Left forelimb (tissue), 1 donor: ENCODE measurements at regions not wholly inside any gene's neighbourhood (a gene's known extent, or its start where the extent isn't known, plus 50 kb on each side); places are given as distances from the start of the nearest gene placed in this dataset.
"Not testable (repeated sequence)": the region's sequence is repeated elsewhere in the genome, so short reads cannot be mapped to it uniquely, and the experiment has no call there.

ENCODE experiments used
- DNase-seq: peaks from one replicate; pipeline ENCODE4 v3.0.0-alpha.2; 2018; ENCODE audit warnings: low spot score

DNA sequence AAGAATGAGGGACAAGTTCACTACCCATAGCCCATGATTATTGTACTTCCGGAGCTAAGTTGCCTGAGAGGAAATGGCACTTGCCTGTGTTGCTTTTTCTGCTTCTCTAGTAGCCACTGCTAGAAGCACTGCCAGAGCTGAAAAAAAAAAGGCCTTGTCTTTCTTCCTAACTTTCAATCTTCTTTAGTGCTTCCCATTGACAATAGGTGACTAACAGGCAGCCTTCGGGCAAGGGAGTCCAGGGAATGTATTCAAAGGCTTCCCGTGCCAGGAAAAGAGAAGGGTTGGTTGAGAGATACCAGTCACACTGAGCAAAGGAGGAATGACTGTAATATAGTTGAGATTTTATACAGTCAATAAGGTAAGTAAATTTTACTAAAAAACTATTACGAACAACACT, 242.0 kb downstream of the CALCRL start:
- DNase-seq, result no peak

DNA sequence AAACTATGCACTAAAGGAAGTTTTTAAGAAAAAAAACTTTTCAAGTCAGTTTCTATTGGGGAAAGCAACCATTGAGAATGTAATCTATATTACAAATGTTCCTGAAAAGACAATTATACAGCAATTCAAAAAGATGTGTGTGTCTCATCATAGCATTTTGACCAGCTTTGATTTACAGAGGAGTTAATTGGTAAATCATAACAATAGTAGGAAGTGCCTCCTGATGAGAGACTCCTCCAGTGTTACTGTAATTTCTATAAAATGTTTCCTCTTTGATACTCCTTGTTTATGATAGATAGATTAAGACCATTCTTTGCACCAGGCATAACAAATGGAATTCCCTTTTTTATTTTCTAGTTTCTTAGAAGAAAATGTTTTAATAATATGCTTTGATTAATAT, 249.9 kb downstream of the CALCRL start:
- no peak for DNase-seq

DNA sequence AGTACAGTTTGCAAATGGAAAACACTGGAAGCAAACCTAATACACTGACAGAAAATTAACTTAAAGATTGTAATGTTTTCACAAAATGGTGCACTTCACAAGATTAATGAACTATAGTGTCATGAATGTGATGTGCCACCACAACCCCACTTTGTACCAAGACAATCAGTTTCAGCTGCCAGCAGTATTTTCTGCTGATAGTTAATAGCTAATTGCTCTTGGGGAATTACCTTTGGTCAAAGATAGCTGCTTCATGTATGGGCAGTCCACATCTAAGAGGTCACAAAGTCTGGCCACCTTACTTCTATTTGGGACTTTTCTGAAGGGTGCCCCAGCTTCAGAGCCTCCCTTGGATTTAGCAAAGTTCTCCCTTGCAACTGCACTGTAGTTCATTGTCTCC, 254.0 kb downstream of the CALCRL start:
- DNase-seq, result no peak

DNA sequence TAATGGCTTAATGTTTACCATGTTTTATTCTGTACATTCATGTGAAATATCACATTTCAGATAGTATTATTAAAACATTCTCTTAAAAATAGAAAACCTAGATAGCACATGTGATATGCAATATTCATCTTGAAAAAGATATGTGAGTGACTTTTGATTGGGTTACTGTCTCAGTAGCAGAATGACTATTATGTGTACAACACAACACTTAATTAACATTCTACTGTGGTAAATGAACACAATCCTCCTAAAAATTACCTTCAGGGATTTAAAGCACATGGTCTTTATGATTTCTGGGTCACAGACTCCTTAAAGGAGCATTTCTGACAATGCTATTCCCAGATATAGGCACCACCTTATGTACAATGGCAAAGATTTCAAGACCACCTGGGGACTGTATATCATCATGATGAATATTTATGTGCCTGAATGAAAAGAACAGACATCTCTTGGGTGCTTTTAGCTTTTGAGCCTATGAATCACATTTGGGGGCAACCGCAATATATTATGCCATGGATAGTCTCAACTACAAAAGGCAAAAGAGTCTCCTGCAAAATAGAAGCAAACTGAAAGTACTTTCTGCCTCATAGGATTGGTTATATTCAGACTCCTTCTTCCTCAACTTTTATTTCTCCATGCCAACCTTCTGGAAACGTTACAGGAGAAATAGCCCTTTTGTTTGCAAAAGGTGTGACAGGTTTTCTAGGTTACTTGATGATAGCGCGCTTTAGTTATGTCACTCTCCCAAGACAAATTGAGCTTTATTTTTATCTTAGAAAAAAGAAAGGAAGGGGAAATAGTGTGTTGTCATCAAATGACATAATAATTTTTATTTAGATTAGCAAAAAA, 259.0 kb downstream of the CALCRL start:
- DNase-seq, result no peak

DNA sequence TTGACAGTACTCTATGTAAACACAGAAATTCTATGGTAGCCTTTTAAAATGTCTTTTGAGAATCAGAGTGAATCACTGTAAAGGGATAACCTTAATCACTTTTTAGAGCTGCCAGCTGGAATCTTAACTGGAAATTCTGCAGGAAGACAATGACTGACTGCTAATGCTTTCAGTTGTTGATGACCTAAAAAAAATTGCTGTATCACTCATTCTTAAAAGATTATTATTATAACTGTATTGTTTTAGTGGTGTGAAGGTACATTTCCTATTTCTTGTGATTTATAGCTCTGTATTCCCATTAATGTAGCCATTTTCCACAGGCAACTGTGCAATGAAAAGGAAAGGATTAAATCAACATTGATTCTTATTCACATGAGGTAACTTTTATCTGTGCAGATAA, 260.5 kb downstream of the CALCRL start:
- no peak for DNase-seq

DNA sequence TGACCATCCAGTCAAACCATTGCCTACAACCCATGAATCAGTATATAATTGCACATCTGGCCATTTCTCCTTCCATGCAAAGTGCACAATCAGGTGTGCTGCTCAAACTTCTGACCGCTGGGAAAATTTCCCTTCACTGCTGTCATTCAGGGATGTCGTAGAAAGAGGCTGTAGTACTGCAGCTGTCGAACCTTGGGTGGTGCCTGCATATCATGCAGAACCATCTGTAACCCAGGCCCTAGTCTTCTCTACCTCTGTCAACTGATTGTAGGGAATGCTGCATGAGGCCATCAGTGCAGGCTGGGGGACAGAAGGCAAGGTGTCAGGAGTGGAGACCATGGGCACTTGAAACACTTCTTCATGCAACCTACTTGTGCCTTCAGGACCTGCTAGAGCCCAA, 267.5 kb downstream of the CALCRL start:
- DNase-seq, result no peak

DNA sequence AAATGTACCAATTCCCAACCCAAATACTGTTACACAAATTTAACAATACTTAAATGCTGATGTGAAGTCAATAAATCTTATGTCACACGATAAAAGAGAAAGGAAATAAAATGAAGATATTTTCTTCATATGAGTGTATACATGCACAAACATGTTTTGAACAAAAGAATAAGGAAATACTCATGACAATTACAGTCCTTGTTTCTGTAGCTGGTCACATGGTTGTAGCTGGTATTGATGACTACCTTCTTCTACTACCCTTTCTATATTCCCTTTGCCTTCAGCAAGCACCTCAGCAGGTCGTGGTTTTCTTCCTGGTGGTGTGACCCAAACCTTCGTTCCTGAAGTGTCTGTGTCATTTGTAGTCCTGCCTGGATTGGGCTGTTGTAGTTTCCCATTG, 269.2 kb downstream of the CALCRL start:
- DNase-seq, result not testable (repeated sequence)

DNA sequence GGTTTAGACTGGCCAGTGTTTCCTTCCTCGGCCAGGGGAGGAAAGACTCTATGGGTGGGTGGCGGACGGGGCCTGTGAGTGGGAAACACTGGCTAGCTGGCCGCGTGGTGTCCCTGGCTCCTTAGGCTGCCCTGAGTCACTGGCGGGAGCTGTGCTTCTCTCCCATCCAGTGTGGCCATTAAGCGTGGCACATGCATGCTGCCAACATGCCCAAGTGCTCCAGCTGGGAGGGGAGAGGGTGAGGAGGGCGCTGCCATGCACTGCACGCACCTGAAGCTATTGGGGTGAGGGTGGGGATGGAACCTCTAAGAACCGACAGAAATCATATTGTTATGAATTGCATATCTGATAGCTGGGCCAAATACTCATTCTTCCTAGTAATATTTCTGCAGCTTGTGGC, 270.8 kb downstream of the CALCRL start:
- DNase-seq, result no peak

DNA sequence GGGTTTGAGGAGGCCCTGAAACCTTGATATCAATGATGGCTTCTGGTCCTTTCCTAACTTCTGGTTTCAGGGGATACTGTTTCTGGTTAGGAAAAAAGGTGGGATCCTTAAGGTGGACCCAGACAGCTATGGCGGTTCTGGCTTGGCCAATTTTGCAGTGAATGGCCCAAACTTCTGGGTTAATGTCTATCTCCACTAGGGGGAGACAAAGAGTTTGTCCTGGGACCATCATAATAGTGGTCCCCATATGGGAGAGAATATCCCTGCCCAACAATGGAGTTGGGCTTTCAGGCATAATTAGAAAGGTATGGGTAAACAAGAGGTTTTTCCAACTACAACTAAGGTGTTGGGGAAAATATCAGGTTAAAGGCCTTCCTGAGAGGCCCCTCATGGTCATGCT, 273.5 kb downstream of the CALCRL start:
- no peak for DNase-seq

DNA sequence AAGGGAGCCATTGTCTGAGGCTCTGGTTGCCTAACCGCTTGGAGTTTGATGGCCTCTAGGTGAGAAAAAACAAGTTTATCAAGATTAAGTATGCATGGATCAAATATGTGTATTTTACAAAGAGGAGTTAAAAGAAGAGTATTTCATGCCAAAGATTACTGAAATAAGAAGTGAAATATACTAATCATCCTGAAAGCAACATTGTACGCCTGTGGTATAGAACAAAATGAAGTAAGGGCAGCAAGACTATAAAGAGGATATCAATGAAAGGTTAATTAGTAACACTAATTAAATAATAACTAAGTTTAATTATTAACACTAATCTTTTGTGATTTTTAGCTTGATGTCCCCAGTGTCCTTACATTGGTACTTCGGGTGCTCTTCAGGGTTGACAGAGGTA, 276.7 kb downstream of the CALCRL start:
- DNase-seq, result no peak

DNA sequence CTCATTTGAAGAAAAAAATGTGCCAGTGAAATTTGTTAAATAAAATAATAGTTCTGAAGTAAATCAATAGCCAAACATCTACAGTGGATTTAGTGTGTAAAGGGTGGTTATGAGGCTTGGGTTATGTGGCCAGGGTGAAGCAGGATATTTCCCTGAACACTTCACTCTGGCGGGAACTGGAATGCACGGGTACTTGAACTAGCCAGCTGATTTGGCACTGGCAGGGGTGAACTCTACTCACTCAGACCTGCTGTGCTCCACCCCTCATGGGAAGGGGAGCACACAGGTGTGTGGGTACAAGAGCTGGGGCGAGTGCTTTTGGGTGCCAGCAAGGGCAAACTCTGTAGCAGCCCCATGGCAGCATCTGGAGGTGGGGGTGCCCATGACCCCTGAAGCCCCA, 278.2 kb downstream of the CALCRL start:
- DNase-seq, result no peak

DNA sequence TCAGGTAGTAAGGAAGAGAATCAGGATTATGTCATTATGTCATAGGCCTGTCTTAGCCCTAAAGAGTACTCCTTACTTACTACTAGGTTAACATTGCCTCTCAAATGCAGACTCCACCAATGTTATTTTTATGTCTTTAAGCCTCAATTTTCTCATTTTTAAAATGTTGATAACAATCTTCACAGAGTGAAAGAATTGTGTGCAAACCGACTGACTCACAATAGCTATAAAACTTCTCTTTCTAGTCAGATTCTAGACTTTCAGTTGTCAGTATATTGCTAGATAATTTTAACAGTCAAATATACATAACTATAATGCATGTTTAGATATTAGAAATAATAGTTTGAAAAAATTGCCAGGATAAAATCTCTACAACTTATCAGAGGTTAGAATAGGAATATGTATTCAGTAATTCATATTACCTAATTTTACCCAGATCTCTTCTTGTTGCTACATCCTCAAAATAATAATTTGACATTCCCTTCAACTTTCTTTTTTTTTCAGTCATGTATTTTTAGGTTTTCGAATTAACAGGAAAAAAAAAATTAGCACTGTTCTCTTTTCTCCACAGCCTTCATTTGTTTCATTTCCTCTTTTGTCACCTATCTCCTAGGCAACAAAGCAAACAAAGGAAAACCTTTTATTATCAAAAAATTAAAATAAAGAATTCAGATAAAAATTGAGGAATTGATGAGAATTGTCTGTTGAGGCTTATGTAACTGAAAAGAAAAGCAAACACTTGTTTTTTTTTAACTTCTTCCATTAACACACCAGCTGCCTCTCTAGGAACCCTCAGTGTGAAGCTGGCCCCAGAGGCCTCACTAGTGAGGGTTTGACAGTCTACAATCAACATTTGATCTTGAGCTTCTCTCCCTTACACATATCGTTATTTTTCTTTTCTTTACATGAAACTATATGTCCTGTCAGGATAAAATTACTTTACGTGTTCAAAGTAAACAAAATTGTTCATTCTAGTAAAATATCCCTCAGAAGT, 279.0 kb downstream of the CALCRL start:
- no peak for DNase-seq

DNA sequence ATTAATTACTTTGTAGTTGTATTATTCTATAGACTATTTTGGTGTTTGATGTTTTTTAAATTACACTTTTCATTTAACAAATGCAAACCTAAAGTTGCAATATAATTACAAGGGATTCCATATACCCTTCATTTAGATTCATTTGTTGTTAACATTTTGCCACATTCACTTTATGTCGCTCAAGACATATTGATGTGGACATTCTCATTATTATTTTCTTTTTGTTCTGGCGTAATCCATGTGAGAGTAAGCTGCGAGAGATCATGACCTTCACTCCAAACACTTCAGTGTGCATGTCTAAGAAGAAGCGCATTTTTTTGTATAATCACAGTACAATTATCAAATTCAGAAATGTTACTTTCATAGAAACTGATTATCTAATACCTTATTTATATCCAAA, 280.6 kb downstream of the CALCRL start:
- DNase-seq, result no peak

DNA sequence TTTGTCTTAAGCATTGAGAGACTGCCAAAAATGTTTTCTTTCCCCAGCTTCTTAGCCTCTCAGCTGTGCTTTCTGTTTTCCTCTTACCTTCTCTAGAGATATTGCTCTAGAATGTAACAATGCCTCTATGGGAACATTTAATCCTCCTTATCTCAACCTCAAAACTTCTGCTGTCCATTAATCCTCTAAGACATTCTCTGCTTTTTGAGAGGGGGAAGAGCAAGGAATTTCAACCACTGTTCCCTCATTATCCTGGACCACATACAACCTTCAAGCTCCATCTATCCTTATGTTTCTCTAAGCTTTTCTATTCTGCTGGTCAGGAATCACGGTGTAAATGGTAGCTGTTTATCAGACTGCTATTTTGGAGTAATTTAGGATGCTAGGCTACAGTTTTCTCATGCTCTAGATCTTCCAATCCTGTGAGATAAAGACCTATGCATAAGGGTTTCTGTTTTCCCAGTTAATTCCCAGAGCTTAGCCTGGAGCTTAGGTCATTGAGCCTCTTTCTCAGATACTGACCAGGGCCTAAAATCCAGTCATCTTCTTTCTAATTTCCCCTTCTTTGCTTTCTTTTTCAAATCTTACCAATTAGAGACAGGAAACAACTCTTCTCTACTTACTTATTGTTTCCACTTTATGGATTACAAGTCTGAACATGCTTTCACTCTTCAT, 282.0 kb downstream of the CALCRL start:
- DNase-seq, result no peak

DNA sequence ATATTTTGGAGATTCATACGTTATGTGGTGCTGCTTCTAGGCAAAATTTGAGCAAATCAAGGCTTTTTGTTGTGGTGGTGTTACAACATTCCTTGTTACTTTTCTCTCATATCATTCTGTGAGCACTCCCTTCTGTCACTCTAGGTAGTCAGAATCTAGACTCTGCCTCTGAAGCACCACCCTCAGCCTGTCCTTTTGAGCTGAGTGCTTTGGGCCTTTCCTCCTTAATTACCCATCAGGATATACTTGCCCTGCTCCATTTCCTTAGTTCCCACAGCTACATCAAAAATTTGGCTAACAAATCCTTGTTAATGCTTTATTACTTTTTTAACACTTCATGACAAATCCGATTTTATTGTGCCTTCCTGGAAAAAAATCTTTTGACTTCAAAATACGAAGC, 289.6 kb downstream of the CALCRL start:
- no peak for DNase-seq

DNA sequence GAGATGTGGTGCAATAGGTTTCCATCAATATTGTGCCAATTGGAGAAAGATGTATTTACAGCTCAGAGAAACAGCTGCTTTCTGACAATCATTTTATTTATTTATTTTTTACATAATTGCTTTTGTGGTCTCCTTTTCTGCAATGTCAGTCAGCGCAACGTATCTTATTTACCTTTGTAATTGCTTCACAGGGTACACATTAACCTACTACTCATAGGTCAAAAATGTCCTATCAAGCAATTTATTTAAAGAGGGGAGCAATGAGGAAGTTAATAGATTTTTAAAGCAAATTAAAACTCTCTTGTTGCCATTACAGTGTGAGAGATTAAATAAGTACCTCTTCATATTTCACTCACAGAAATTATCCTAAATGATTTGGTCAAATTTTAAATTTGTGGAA, 291.0 kb downstream of the CALCRL start:
- DNase-seq, result no peak

DNA sequence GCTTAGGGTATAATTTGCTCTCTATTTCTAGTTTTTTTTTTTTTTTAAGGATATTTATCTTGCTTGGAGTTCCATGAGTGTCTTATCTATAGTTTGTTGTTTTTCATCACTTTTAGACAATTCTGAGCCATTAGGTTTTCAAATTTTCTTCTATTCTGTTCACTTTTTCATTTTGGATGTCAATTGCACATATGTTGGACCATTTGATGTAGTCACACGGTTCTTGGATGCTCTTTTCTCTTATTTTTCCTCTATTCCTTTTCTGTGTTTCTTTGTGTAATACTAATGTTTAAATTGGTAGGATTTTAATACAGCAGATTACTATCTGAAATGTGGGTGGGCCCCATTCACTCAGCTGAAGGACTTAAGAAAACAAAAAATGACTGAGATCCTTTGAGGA, 292.6 kb downstream of the CALCRL start:
- no peak for DNase-seq

DNA sequence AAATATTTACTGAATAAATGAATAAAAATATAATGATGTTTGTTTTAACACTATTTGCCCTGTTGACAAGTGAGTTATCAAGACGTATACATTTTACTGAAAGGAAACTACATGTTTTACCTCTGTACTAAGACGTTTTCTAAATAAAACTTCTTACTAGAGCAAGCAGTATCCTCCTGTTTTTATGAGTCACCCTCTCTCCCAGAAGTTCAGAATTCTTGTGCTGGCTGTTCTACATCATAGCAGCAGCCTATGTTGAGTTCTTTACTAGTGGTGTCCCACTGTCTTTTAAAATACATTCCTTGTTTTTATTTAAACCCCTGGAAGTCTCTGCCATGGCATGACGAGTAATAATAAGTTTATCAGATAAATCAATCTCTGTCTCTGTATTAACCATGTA, 297.4 kb downstream of the CALCRL start:
- no peak for DNase-seq

DNA sequence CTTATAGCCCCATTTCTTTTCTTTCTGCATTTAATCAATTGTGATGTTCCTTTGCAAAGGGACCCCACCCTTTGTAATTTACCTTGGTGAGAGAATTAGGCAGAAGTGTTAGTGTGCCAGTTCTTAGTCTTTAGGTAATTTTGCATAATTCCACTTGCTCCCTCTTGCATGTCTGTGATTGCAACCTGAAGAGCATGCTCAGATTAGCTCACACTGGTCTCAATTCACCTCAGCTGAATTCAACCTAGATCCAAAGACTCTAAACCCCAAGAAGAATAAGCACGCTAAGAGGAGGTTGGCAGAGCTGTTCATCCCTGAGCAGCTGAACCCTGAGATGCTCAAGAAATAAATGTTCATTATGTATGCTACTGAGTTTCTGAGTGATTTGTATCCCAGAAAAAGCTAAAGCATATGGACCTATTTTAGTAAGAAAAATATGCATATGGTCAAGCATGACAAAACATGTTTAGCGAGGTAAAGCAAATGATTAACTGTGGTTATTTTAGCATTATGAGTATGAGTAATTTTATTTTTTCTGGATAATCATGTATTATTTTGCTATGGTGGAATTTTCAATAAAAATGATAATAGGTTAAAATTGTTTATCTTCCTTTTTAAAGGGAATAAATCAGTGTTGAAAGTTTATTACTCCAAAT, 299.2 kb upstream of the ZSWIM2 start:
- DNase-seq, result no peak

DNA sequence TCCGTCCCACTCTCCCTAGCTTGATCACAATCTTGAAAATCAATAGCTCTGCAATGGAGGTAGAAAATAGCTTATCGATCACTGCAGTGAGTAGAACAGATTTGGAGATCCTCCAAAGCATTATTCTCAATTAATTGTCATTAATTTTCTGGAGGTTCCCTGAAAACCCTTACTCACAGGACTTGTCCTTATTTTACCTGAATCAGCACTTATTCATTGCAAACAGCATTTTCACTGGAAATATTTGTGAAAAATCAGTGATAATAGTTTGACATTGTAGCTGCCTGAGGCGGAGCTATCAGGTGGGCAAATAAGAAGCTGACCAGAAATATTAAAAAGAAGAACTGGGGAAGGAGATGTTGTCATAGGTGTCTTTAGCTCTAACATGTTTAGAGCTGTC, 294.6 kb upstream of the ZSWIM2 start:
- DNase-seq, result no peak

DNA sequence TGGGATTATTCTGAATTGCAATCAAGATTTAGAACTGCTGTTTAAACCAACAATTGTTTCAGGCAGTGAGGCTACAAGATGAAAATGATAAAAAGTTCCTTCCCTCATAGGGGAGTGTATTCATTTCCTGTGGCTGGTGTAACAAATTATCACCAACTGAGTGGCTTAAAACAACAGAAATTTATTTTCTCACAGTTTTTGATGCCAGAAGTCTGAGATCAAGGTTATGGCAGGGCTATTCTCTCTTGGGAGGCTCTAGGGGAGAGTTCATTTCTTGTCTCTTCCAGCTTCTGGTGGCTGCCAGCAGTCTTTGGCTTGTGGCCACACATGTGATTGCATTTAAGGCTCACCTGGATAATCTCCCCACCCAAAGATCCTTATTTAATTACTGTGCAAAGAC, 290.5 kb upstream of the ZSWIM2 start:
- no peak for DNase-seq

DNA sequence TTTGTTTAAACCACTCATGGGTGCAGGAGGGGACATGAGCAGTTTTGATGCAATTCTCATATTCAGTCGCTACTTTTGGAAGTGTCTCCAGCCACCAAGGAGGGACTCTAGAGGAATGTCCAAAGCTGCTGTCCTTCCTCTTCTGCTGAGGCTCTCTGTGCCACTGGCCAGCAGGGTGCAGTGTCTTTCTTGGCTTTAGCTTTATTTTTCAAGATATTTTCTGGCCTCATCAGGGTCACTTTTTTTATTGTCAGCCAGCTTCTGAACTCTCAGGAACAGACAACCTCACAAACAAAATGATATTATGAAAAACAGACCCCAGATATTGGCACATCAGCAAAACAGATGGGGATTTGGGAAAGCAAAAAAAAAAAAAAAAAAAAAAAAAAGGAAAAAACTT, 289.3 kb upstream of the ZSWIM2 start:
- DNase-seq, result no peak
